Adipocyte (in vitro differentiated cells): ENCODE measurements at regions not wholly inside any gene's neighbourhood (a gene's known extent, or its start where the extent isn't known, plus 50 kb on each side); places are given as distances from the start of the nearest gene placed in this dataset.
A peak's percentile ranks its signal among the peaks of the same experiment; 100 is the strongest.
"Not testable (repeated sequence)": the region's sequence is repeated elsewhere in the genome, so short reads cannot be mapped to it uniquely, and the experiment has no call there.

Experiments used
- DNase-seq: peaks from one replicate; pipeline ENCODE4 v3.0.0-alpha.2; 2015; ENCODE audit warnings: low read depth
- H3K27me3 ChIP-seq: replicated peaks from 2 replicates; pipeline ENCODE4 v1.7.0; 2013; ENCODE audit warnings: mild to moderate bottlenecking, low read length, moderate library complexity; ENCODE audit not compliant: control insufficient read depth, insufficient read depth
- H3K36me3 ChIP-seq: 2 replicates; pipeline ENCODE4 v1.7.0; 2013; ENCODE audit warnings: low read length, mild to moderate bottlenecking, moderate library complexity; ENCODE audit not compliant: control insufficient read depth, insufficient read depth, severe bottlenecking
- H3K4me1 ChIP-seq: 2 replicates; pipeline ENCODE4 v1.7.0; 2013; ENCODE audit warnings: mild to moderate bottlenecking, low read length, moderate library complexity; ENCODE audit not compliant: control insufficient read depth, insufficient read depth
- H3K4me3 ChIP-seq: 2 replicates; pipeline ENCODE4 v1.7.0; 2013; ENCODE audit warnings: mild to moderate bottlenecking, low read length, moderate library complexity
- H3K9ac ChIP-seq: 2 replicates; pipeline ENCODE4 v1.7.0; 2013; ENCODE audit warnings: mild to moderate bottlenecking, low read length, moderate library complexity
- H3K9me3 ChIP-seq: 2 replicates; pipeline ENCODE4 v1.7.0; 2013; ENCODE audit warnings: mild to moderate bottlenecking, low read length, moderate library complexity; ENCODE audit not compliant: control insufficient read depth

DNA sequence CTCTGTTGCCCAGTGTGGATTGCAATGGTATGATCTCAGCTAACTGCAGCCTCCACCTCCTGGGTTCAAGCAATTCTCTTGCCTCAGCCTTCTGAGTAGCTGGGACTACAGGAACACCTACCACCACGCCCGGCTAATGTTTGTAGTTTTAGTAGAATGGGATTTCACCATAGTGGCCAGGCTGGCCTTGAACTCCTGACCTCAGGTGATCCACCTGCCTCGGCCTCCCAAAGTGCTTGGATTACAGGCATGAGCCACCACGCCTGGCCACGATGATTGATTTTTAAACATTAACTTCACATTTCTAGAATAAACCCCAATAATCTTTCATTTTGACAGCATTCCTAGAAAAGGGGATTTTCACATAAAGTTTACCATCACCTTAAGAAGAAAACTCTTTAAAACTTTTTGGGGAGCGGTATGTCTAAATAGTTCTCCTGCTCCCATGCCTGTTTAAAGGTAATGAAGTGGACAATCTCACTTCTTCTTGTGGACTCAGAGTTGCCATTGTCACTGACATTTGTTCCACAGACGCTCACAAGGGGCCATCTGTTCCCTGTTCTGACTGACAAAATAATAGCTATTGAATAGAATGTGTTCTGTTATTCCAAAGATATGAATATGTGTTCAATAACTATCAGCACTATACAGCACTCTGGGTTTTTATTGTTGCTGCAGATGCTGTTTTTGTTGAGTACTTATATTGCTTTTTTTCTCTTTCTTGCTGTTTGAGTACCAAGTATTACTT, 66.1 kb upstream of the C1QTNF9B start:
- H3K27me3 ChIP-seq: no peaks in the 10 kb centered on the region
- DNase-seq: no peak
- no peak overlapping the region for H3K9ac ChIP-seq
- no peak overlapping the region for H3K4me3 ChIP-seq
- peaks cover 10% of the 10 kb centered on the region for H3K4me1 ChIP-seq
- no peaks in the 10 kb centered on the region for H3K9me3 ChIP-seq
- H3K36me3 ChIP-seq: no peaks in the 10 kb centered on the region

GRCh38 chr13:23963947-23964346, 66.6 kb upstream of the C1QTNF9B start:
- peaks cover 10% of the 10 kb centered on the region for H3K4me1 ChIP-seq
- H3K9ac ChIP-seq: no peak overlapping the region
- peak; percentile 27 for DNase-seq
- no peaks in the 10 kb centered on the region for H3K9me3 ChIP-seq
- no peak overlapping the region for H3K4me3 ChIP-seq
- no peaks in the 10 kb centered on the region for H3K27me3 ChIP-seq
- no peaks in the 10 kb centered on the region for H3K36me3 ChIP-seq

DNA sequence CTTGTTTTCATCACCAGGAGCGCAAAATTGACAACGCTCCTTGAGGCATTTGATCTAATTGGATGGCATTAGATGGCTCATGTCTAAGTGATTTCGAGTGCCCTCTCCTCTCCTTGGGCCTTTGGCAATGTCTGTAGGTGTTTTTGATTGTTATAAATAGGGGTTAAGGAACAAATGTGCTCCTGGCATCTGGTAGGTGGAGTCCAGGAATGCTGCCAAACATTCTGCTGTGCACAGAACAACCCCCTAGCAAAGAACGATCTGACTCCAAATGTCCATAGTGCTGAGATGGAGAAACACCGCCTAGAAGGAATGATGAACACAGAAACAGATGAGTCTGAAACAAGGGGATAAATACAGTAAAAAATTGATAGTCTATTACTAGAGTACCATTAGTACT, 68.0 kb upstream of the C1QTNF9B start:
- H3K4me3 ChIP-seq: no peak overlapping the region
- no peaks in the 10 kb centered on the region for H3K27me3 ChIP-seq
- H3K4me1 ChIP-seq: peaks cover 10% of the 10 kb centered on the region
- no peak overlapping the region for H3K9ac ChIP-seq
- no peaks in the 10 kb centered on the region for H3K36me3 ChIP-seq
- no peaks in the 10 kb centered on the region for H3K9me3 ChIP-seq
- no peak for DNase-seq

GRCh38 chr13:23966221-23966690, 69.0 kb upstream of the C1QTNF9B start:
- Histone ChIP-seq H3K9ac (peak overlapping the region; percentile 39), H3K4me1 (peaks cover 10% of the 10 kb centered on the region), H3K27me3 (no peaks in the 10 kb centered on the region), H3K9me3 (no peaks in the 10 kb centered on the region), H3K4me3 (peak overlapping the region; percentile 66), H3K36me3 (no peaks in the 10 kb centered on the region)
- no peak for DNase-seq

DNA sequence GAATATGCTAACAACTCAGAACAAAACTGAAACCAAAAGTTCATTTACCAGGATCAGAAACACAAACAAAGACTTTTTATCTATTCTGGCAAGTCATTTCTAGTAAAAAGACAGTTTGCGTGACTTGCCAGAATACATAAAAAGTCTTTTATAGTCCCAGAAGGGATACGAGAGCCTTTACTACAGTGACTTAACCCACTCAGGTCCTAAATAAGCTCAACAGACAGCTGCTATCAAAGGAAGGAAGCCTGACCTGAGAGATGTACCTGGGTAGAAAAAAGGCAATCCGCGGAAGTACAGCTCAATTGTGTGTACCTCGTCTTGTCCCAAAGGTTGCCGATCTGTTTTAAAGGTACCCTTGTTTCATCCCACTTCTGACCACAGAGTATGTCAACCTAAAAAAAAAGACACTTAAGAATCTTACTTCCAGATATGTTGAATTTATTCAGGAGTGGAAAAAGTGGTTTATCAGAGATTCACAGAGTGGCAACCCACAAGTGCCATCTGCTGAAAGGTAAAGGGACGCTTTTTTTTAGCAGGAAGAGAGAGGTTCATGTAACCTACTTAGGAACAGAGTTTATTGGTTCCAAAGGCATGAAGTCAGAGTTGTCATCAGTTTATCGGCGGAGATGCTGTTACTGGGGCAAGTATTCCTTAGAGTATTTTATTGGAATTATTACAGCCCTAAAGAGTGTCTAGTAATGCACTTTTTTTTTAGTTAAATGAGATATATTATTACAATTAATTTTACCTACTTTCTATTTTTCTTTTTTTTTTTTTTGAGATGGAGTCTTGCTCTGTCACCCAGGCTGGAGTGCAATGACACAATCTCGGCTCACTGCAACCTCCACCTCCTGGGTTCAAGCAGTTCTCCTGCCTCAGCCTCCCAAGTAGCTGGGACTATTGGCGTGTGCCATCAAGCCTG, 69.7 kb upstream of the C1QTNF9B start:
- Histone ChIP-seq H3K4me1 (peaks cover 10% of the 10 kb centered on the region), H3K9ac (peak overlapping the region; percentile 39), H3K4me3 (peak overlapping the region; percentile 66), H3K27me3 (no peaks in the 10 kb centered on the region), H3K36me3 (no peaks in the 10 kb centered on the region), H3K9me3 (no peaks in the 10 kb centered on the region)
- peak; percentile 26 for DNase-seq

DNA sequence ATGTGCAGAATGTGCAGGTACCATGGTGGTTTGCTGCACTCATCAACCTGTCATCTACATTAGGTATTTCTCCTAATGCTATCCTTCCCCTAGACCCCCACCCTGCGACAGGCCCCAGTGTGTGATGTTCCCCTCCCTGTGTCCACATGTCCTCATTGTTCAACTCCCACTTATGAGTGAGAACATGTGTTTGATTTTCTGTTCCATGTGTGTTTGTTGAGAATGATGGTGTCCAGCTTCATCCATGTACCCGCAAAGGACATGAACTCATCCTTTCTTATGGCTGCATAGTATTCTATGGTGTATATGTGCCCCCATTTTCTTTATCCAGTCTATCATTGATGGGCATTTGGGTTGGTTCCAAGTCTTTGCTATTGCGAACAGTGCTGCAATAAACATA, 70.5 kb upstream of the C1QTNF9B start:
- not testable (repeated sequence) for DNase-seq, H3K9ac ChIP-seq, H3K4me1 ChIP-seq, H3K36me3 ChIP-seq, H3K27me3 ChIP-seq, H3K4me3 ChIP-seq, H3K9me3 ChIP-seq

GRCh38 chr13:23969647-23970046, 72.3 kb upstream of the C1QTNF9B start:
- H3K36me3 ChIP-seq: no peaks in the 10 kb centered on the region
- peak; percentile 15 for DNase-seq
- H3K9ac ChIP-seq: no peak overlapping the region
- no peaks in the 10 kb centered on the region for H3K27me3 ChIP-seq
- no peak overlapping the region for H3K4me3 ChIP-seq
- peaks cover 10% of the 10 kb centered on the region for H3K4me1 ChIP-seq
- H3K9me3 ChIP-seq: no peaks in the 10 kb centered on the region

DNA sequence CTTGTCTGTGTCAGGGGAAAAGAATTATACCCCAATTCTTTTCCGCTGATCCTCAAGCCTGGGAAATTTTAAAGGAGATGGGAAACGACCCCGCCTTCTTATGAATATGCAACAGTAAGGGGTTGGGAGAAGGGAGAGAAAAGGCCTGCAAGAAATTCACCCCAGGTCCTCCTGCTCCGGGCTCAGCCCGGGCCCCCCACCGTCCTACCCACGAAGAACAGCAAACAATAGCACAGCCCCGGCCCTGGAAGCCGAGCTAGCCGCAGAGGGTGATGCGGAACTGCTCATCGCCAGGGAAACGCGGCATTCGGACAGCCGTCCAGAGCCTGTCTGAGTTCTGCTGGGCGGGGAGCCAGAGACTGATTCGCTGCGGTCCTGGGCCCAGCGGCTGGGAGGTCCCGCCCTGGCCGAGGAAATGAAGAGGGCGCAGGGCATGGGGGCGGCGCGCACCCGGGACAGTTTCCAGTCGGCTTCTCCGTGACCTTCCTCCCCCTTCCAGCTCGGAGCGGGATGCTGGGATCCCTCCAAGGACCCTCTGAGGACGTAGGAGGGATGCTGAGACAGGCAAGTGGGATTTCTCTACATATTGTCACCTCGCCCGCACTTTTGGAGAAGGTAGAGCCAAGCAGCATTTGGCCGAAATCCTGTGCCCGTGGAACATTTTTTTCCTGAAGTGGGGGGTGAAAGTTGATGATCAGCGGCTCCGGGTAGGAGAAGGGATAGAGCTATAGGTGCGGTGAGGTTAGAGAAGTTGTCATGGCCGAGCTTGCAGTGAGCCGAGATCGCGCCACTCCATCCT, 82.3 kb upstream of the C1QTNF9B start:
- peaks cover 3% of the 10 kb centered on the region for H3K4me1 ChIP-seq
- peak; percentile 96 for DNase-seq
- H3K36me3 ChIP-seq: no peaks in the 10 kb centered on the region
- no peaks in the 10 kb centered on the region for H3K27me3 ChIP-seq
- H3K9me3 ChIP-seq: no peaks in the 10 kb centered on the region
- peak overlapping the region; percentile 90 for H3K4me3 ChIP-seq
- H3K9ac ChIP-seq: peak overlapping the region; percentile 79

DNA sequence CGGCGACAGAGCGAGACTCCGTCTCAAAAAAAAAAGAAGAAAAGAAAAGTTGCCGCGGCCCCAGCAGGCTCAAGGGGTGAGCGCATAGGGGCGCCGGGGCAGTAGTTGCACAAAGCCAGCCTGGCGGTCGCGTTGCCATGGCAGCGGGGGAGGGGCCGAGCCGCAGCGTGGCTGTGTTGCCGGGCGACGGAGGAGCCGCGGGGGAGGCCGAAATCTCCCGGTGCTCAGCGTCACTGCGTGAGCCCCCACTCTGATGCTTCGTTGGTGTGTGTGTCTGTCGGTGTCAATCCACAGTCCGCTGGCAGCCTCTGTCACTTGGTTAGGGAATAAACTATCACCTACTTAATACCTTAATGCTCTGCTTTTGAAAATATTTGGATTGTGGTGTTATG, 82.9 kb upstream of the C1QTNF9B start:
- no peaks in the 10 kb centered on the region for H3K36me3 ChIP-seq
- DNase-seq: peak; percentile 95
- H3K9ac ChIP-seq: peak overlapping the region; percentile 79

DNA sequence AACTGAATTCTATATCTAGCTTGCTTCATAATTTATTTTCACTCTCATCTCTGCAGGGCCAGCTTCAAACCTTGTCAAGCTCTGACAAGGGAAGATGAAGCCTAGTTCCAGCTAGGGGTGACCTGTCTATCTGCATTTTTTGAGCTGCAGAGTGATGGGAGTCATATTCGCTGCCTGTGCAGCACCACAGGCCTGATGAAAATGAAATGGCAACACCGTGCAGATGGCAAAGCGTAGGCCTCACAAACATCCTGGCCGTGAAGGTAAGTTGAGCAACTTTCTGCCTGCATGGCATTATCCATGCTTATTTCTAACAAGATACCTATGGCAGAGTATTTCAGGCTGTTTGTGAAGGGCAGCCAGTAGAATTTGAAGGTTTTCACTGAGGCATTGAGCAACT, 86.4 kb upstream of the C1QTNF9B start:
- H3K27me3 ChIP-seq: no peaks in the 10 kb centered on the region
- H3K9ac ChIP-seq: no peak overlapping the region
- no peaks in the 10 kb centered on the region for H3K36me3 ChIP-seq
- no peak overlapping the region for H3K4me3 ChIP-seq
- no peaks in the 10 kb centered on the region for H3K9me3 ChIP-seq
- peaks cover 15% of the 10 kb centered on the region for H3K4me1 ChIP-seq
- DNase-seq: no peak

More for the DNA sequence above, 82.9 kb upstream of the C1QTNF9B start:
- Histone ChIP-seq H3K4me1 (peaks cover 3% of the 10 kb centered on the region), H3K4me3 (peak overlapping the region; percentile 90), H3K27me3 (no peaks in the 10 kb centered on the region), H3K9me3 (no peaks in the 10 kb centered on the region)

GRCh38 chr13:23984546-23984945, 87.2 kb upstream of the C1QTNF9B start:
- no peak for DNase-seq
- Histone ChIP-seq H3K4me3 (no peak overlapping the region), H3K36me3 (no peaks in the 10 kb centered on the region), H3K9me3 (no peaks in the 10 kb centered on the region), H3K9ac (no peak overlapping the region), H3K27me3 (no peaks in the 10 kb centered on the region), H3K4me1 (peaks cover 15% of the 10 kb centered on the region)
